ENCODE measurements at regions not wholly inside any gene's neighbourhood (a gene's known extent, or its start where the extent isn't known, plus 50 kb on each side); places are given as distances from the start of the nearest gene placed in this dataset.

DNA sequence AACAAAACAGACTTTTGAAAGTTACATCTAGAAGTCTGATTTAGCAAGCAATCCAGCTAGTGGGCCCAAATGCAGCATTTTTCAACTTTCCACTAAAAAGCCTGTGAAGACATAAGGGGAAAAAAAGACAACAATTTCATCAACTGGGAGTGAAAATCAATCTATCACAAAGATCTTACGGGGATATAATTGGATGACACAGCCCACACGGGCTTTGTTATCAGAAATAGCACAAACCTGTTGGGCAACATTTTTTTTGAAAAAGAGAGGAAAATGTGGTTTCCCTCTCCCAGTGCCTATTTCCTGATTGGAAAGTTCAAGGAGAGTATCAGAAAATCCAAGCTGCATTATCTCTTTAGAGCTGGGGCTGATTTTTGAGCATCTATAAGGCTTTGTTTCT, 132.7 kb downstream of the EVA1A start:
- Histone ChIP-seq H3K4me3 (no peak overlapping the region), H3K36me3 (no peaks in the 10 kb centered on the region), H3K27me3 (replicated peaks in 1 of 7) (peaks cover 0 to 3% (median 0%) of the 10 kb centered on the region in 7 donors), H3K9me3 (no peaks in the 10 kb centered on the region), H3K27ac (no peak overlapping the region), H3K4me1 (peaks cover 0 to 33% (median 14%) of the 10 kb centered on the region in 6 donors)
- no peak for DNase-seq
- TF ChIP-seq, protein P1, sequence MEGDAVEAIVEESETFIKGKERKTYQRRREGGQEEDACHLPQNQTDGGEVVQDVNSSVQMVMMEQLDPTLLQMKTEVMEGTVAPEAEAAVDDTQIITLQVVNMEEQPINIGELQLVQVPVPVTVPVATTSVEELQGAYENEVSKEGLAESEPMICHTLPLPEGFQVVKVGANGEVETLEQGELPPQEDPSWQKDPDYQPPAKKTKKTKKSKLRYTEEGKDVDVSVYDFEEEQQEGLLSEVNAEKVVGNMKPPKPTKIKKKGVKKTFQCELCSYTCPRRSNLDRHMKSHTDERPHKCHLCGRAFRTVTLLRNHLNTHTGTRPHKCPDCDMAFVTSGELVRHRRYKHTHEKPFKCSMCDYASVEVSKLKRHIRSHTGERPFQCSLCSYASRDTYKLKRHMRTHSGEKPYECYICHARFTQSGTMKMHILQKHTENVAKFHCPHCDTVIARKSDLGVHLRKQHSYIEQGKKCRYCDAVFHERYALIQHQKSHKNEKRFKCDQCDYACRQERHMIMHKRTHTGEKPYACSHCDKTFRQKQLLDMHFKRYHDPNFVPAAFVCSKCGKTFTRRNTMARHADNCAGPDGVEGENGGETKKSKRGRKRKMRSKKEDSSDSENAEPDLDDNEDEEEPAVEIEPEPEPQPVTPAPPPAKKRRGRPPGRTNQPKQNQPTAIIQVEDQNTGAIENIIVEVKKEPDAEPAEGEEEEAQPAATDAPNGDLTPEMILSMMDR (IDR thresholded peaks at IDR 0.05 in 8 of 11, conservative IDR thresholded peaks at IDR 0.05 in 3 of 11), result no peak
- TF ChIP-seq POLR2AphosphoS5 (IDR thresholded peaks at IDR 0.05) (no peak), POLR2A (IDR thresholded peaks at IDR 0.05) (no peak)
- 15 to 59% (median 49%) methylated on average over 2 of the region's 2 CpGs for WGBS, 5 donors
- intact Hi-C loops (cut with DNase I; ENCODE audit: low total_unique reads), result no loop called here

DNA sequence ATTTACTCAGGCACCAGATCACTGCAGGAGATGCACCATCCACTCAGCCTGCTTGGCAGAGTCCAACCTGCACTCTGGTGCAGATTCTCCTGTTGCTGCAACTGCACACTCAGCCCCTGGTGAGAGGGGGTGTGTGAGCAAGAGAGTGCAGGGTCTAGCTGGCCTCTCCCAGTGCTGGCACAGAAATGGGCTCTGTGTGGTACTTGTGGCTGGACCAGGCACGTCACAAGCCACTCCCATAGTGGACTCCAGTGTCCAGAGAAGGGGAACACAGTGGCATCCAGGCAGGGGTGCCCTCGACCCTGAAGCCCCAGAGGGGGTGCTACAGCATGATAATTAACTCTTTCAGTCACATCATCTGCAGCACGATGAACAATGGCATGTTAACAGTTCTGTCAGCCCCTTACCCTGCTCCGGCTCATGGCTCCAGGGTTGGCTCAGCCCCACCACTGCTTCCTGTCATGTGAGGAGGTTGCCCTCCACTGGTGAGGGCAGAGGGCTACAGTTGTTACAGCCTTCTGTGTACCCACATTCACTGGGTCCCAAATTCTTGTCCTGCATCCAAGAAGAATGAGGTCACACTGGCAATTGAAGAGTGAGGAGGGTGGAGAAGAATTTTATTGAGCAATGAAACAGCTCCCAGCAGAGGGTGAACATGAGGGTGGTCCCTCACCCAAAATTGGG, 135.7 kb downstream of the EVA1A start:
- H3K27me3 ChIP-seq (replicated peaks in 1 of 7), result no peaks in the 10 kb centered on the region
- no peak overlapping the region for H3K27ac ChIP-seq
- no peak overlapping the region for H3K4me3 ChIP-seq
- TF ChIP-seq POLR2A (IDR thresholded peaks at IDR 0.05) (no peak), POLR2AphosphoS5 (IDR thresholded peaks at IDR 0.05) (no peak)
- TF ChIP-seq, protein P1 (IDR thresholded peaks at IDR 0.05 in 8 of 11, conservative IDR thresholded peaks at IDR 0.05 in 3 of 11), result no peak
- H3K9me3 ChIP-seq, result no peaks in the 10 kb centered on the region
- WGBS, 5 donors, result 64 to 94% (median 77%) methylated on average over 2 to 4 of the region's 4 CpGs
- peak; percentile 56 for DNase-seq
- peaks cover 0 to 22% (median 11%) of the 10 kb centered on the region in 6 donors for H3K4me1 ChIP-seq
- intact Hi-C loops (cut with DNase I; ENCODE audit: low total_unique reads), result no loop called here
- no peaks in the 10 kb centered on the region for H3K36me3 ChIP-seq

DNA sequence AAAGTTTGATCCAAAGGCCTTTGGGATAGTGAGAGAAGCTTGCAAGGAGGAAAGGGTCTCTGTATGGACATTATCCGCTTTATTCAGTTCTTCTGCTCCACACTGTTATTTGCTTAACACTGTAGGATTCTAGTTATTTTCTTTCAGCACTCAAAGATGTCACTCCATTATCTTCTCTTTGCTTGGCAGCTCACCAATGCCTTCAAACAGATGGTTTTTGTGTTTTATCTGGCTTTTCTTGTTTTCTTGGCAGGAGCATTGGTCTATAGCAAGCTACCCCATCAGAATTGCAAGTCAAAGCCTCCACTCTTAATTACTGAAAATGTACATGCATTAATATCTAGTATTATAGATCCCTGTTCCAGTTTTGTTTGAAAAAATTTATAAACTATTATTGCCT, 138.8 kb downstream of the EVA1A start:
- DNase-seq, result no peak
- H3K9me3 ChIP-seq, result no peaks in the 10 kb centered on the region
- H3K27ac ChIP-seq, result no peak overlapping the region
- no peak for TF ChIP-seq POLR2A (IDR thresholded peaks at IDR 0.05)
- TF ChIP-seq POLR2AphosphoS5 (IDR thresholded peaks at IDR 0.05), result no peak
- TF ChIP-seq, protein P1 (IDR thresholded peaks at IDR 0.05 in 8 of 11, conservative IDR thresholded peaks at IDR 0.05 in 3 of 11), result no peak
- peaks cover 0 to 5% (median 0%) of the 10 kb centered on the region in 6 donors for H3K4me1 ChIP-seq
- WGBS, 5 donors, result 92 to 96% (median 95%) methylated on average over 1 of the region's 1 CpG
- H3K36me3 ChIP-seq, result no peaks in the 10 kb centered on the region
- intact Hi-C loops (cut with DNase I; ENCODE audit: low total_unique reads), result no loop called here
- no peak overlapping the region for H3K4me3 ChIP-seq
- H3K27me3 ChIP-seq (replicated peaks in 1 of 7), result no peaks in the 10 kb centered on the region

DNA sequence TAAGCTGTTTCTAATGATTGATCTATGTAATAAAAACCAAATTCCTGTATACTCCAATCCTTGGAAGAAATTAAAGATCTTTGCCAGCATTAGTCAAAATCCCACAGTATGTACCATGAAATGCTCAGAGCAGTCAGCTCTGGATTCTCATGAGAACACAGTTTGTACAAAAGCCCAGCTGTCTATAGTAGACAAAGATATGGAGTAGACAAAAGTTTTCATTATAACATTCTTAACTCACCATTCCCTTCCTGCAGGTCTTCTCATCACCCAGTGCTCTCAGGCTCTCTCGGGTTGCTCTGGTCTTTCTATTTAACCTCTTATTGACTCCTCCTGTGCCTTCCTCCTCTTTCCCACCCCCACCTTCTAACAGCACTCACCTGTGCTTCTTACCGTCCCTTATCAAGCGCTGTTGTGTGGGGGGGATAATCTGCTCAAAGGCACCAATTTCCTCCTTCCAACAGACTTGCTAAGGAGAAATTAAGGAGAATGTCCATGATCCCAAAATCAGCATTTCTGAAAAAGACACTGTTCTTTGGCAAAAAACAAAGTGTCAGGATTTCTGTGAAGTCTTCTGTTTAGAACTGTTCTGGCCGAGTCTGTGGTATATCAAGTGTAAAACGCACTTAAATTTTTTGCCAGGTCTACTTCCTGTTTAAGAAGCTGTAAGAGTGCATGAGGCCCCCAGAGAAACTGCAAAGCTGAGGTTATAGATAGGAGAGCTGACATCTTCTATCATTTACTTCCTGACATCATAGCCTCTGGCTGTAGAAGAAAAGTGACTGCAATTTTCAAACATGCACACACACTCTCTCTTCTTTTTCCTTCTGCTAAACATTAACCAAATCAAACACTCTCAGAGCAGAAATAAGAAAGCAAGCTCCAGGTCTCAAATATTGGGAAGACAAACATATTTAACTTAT, 144.1 kb downstream of the EVA1A start:
- Histone ChIP-seq H3K4me1 (peaks cover 0 to 7% (median 0%) of the 10 kb centered on the region in 6 donors), H3K27ac (peak overlapping the region in 6 of 8 donors; percentile 27 to 74 (median 58)), H3K9me3 (peaks cover 0 to 3% (median 0%) of the 10 kb centered on the region in 8 donors), H3K36me3 (no peaks in the 10 kb centered on the region), H3K27me3 (replicated peaks in 1 of 7) (no peaks in the 10 kb centered on the region), H3K4me3 (peak overlapping the region in 6 of 8 donors; percentile 14 to 58 (median 22))
- no peak for DNase-seq
- TF ChIP-seq, protein P1 (IDR thresholded peaks at IDR 0.05 in 8 of 11, conservative IDR thresholded peaks at IDR 0.05 in 3 of 11), result no peak
- TF ChIP-seq POLR2A (IDR thresholded peaks at IDR 0.05), result no peak
- no peak for TF ChIP-seq POLR2AphosphoS5 (IDR thresholded peaks at IDR 0.05)
- intact Hi-C loops (cut with DNase I; ENCODE audit: low total_unique reads), result no loop called here
- 22 to 30% (median 27%) methylated on average over 5 of the region's 5 CpGs for WGBS, 5 donors

Measured in spleen (tissue), 11 donors.